ENCODE measurements at regions not wholly inside any gene's neighbourhood (a gene's known extent, or its start where the extent isn't known, plus 50 kb on each side); places are given as distances from the start of the nearest gene placed in this dataset.
A peak's percentile ranks its signal among the peaks of the same experiment; 100 is the strongest.

- TF ChIP-seq, protein P1, sequence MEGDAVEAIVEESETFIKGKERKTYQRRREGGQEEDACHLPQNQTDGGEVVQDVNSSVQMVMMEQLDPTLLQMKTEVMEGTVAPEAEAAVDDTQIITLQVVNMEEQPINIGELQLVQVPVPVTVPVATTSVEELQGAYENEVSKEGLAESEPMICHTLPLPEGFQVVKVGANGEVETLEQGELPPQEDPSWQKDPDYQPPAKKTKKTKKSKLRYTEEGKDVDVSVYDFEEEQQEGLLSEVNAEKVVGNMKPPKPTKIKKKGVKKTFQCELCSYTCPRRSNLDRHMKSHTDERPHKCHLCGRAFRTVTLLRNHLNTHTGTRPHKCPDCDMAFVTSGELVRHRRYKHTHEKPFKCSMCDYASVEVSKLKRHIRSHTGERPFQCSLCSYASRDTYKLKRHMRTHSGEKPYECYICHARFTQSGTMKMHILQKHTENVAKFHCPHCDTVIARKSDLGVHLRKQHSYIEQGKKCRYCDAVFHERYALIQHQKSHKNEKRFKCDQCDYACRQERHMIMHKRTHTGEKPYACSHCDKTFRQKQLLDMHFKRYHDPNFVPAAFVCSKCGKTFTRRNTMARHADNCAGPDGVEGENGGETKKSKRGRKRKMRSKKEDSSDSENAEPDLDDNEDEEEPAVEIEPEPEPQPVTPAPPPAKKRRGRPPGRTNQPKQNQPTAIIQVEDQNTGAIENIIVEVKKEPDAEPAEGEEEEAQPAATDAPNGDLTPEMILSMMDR (IDR thresholded peaks at IDR 0.05): no peak
- Histone ChIP-seq H3K27ac (no peak overlapping the region), H3K4me3 (no peak overlapping the region)
- DNase-seq (ENCODE audit: low spot score): no peak
Observed at GRCh38 chr2:216808805-216809425, 50.9 kb downstream of the TNP1 start.

GRCh38 chr2:216807857-216808272, 52.0 kb downstream of the TNP1 start:
- no peak overlapping the region for H3K4me3 ChIP-seq
- TF ChIP-seq, protein P1 (IDR thresholded peaks at IDR 0.05): no peak
- no peak overlapping the region for H3K27ac ChIP-seq
- DNase-seq (ENCODE audit: low spot score): no peak

GRCh38 chr2:216804357-216805350, 55.2 kb downstream of the TNP1 start:
- H3K4me3 ChIP-seq: no peak overlapping the region
- peak overlapping the region; percentile 15 to 73 for H3K27ac ChIP-seq
- no peak for DNase-seq (ENCODE audit: low spot score)
- TF ChIP-seq, protein P1 (IDR thresholded peaks at IDR 0.05): no peak

- no peak for DNase-seq (ENCODE audit: low spot score)
- H3K4me3 ChIP-seq: no peak overlapping the region
- TF ChIP-seq, protein P1 (IDR thresholded peaks at IDR 0.05): no peak
- peak overlapping the region; percentile 70 to 73 for H3K27ac ChIP-seq
Observed at GRCh38 chr2:216803791-216804190, 56.1 kb downstream of the TNP1 start.

DNA sequence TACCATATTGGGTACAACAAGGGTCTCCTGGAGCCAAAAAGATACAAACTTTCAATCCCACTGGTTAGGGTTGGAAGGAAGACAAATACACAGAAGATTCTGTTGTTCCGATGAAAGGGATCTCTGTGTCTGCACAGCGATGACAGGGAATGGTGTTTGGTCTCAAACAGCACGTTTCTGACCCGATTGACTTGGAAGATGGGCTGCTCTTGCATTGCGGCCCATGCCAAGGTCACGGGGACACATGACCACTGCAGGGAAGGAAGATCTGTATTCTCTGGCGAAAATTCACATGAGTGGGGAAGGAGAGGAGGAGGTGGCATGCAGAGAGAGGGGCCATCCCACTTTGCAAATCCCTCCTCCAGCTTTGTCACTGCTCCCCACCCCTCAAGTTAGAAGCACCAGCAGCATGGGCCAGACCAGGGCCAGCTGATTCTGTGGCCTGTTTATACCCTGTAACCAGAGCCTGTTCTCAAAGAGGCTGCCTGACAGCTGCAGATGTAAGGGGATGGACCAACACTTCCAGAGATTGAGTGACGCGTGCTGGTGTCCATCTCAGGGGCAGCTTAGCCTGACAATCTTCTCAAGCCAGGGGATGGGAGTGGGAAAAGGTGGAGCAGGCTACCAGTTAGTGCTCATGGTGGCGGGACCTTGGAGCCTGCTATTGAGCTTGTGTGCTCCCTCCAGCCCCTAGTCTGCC, 57.2 kb downstream of the TNP1 start:
- no peak for DNase-seq (ENCODE audit: low spot score)
- Histone ChIP-seq H3K27ac (peak overlapping the region; percentile 70 to 73), H3K4me3 (no peak overlapping the region)
- TF ChIP-seq, protein P1 (IDR thresholded peaks at IDR 0.05): no peak

DNA sequence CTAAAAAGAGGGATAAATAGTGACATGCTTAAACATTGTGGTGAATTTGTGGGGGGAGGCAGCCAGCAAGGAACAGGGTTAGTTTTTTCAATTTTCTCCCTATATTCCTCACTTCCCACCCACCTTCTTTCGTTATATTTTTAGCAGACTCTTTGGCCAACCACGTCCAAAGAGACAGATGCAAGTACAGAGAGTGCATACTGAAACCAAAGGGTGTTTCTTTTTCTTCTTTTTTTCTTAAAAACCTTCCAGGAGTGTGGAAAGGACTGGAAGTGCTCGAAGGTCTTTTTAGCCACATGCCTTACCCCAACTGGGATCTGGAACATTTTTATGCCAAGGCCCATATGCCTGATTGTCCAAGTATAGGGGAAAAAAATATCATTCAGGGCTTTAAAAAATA, 59.0 kb downstream of the TNP1 start:
- peak overlapping the region; percentile 74 to 87 for H3K27ac ChIP-seq
- TF ChIP-seq, protein P1 (IDR thresholded peaks at IDR 0.05): no peak

More for the DNA sequence above, 59.0 kb downstream of the TNP1 start:
- no peak overlapping the region for H3K4me3 ChIP-seq
- DNase-seq (ENCODE audit: low spot score): no peak
